GM13977 (cell line): ENCODE measurements at regions not wholly inside any gene's neighbourhood (a gene's known extent, or its start where the extent isn't known, plus 50 kb on each side); places are given as distances from the start of the nearest gene placed in this dataset.

ENCODE experiments used
- DNase-seq: peaks from one replicate; pipeline ENCODE4 v3.0.0; 2012; ENCODE audit warnings: low spot score
- in situ Hi-C: fragments of 300-500 bp; cut with MboI; formaldehyde crosslinking; loops from one replicate; pipeline ENCODE4 v1.12.0; 2022; ENCODE audit warnings: low sequenced_read_pairs, low pct_unique_long_range_greater_than_20kb, mixed read lengths, inconsistent platforms; ENCODE audit not compliant: unreplicated experiment
- TF ChIP-seq, protein P1 (sequence below): IDR thresholded peaks from 2 replicates; pipeline ENCODE4 v1.5.1; 2012; ENCODE audit warnings: mild to moderate bottlenecking, control low read depth; ENCODE audit not compliant: insufficient read depth; ENCODE audit errors: extremely low read depth, missing control alignments

DNA sequence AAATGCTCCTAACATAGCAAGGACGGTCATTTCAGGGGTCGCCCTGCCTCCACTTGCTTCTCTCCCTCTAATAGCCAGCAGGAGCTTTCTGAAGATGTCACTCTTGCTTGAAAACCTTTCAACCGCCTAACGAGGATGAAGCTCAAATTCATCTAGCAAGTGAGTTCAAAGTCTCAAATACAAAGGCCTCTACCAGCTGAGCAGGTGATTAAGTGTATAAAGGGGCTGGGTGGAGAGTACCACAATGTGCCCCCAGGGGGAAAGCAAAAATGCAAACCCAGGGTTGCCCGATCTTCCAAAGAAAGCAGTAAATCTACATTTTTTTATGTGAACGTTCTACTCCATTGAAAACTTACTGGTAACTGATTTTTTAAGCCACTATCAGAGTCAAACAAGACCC, 50.4 kb upstream of the GRIP2 start:
- no peak for DNase-seq
- in situ Hi-C loops, result no loop called here
- TF ChIP-seq, protein P1, sequence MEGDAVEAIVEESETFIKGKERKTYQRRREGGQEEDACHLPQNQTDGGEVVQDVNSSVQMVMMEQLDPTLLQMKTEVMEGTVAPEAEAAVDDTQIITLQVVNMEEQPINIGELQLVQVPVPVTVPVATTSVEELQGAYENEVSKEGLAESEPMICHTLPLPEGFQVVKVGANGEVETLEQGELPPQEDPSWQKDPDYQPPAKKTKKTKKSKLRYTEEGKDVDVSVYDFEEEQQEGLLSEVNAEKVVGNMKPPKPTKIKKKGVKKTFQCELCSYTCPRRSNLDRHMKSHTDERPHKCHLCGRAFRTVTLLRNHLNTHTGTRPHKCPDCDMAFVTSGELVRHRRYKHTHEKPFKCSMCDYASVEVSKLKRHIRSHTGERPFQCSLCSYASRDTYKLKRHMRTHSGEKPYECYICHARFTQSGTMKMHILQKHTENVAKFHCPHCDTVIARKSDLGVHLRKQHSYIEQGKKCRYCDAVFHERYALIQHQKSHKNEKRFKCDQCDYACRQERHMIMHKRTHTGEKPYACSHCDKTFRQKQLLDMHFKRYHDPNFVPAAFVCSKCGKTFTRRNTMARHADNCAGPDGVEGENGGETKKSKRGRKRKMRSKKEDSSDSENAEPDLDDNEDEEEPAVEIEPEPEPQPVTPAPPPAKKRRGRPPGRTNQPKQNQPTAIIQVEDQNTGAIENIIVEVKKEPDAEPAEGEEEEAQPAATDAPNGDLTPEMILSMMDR, result no peak

DNA sequence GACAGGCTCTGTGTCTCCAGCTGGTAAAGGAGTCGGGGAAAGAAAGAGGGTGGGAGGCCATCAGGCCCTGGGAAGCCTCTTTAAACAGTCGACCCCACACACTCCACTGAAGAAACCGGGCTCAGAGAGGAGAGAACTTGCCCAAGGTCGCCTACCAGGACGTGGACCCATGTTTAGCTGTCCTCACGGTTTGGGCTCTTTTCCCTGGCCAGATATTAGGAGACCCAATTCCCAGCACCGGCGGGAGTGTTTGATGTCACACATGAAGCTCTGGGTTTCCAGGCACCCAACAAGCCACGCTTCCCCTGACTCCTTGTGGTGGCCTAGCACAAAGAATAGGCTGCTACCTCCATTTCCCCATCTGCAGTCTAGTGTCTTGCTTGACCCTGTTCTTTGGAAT, 52.2 kb upstream of the GRIP2 start:
- in situ Hi-C loops, result no loop called here
- TF ChIP-seq, protein P1, result no peak
- no peak for DNase-seq

DNA sequence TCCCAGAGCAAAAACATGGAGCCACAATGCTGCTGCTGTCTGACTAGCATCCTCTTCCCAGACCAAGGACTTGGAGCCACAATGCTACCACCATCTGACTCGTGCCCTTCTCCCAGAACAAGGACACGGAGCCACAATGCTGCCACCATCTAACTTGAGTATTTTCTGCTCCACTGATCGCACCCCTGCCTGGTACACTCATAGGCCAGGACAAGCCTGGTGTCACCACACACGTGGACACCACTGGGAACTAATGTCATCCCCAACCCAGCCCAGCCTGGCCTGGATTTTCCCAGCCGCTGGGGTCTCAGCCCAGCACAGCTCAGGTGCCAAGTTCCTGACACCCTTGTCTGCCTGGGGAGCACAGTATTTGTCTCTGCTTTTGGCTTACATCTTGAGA, 52.7 kb upstream of the GRIP2 start:
- DNase-seq, result no peak
- TF ChIP-seq, protein P1, result no peak
- in situ Hi-C loops, result no loop called here

DNA sequence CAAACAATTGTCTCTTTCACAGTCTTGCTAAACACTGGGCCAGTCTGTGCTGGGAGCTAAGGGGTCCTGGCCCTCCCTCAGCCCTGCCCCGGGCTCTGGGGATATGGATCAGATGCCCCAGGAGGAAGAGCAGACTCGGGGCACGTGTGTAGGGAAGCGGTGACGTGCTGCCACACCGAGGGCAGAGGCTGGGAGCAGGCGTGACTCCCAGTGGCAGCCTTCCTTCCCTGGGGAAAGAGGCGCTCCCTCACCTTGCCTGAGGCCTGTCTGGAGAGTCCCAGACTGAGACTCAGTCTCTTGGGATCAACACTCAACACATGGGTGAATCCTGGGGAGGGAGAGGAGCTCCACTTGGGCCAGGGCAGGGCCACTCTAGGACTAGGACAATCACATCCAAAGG, 54.1 kb upstream of the GRIP2 start:
- in situ Hi-C loops, result no loop called here
- no peak for DNase-seq
- TF ChIP-seq, protein P1, result no peak

DNA sequence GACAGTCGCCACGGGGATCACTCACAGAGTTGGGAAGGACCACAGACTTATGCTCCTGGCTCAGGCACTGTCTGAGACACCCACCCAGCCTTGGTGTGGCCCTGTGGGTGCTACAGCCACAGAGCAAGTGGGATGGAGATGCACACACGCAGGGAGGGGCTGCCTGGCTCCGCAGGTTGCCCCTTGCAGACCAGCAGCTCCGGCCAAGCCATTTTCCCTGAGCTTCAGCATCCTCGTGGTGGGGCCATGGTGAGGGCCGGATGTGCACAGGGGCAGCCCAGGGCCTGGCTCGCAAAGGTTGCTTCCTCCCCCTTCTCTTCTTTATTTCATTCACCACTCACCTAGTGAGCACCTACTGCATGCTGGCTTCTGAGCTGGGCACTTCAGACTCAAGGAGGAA, 55.4 kb upstream of the GRIP2 start:
- in situ Hi-C loops, result no loop called here
- TF ChIP-seq, protein P1, result no peak
- no peak for DNase-seq

DNA sequence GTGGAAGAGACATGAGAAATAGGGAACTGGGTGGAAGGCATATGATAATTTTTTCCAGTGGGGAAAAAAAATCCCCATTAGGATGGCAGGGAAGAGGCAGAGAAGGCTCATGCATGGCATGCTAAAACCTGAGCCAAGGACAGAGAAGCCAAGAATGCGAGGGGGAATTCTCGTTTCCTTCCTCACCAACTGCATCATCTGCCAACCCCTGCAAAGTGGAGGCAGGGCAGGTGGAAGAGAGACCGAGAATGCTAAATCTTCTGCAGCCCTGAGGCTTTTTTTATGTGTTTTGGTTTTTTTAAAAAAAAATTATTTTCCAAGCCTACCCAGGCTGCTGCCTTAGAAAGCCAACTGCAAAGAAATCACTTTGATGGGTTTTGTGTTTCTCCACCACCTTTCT, 54.3 kb upstream of the CCDC174 start:
- TF ChIP-seq, protein P1, result no peak
- in situ Hi-C loops, result no loop called here
- DNase-seq, result no peak

DNA sequence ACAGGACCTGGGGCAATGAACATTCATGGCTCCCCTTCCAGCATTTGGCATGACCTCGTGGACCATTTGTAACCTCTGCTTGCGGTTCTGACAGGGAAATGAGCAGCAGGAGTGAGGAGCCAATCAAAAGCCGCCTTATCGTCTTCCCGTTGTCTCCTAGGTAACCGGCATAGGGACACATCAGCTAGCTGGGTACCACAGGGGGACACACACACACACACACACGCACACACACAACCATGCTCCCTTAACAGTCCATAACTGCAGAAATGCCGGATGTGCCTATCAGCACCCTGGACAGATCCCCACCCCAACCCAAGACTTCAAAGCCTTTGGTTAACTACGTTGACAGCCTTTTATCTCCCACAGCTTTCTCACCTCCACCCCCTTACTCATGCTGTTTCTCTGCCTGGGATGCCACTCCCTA, 53.4 kb upstream of the CCDC174 start:
- peak; percentile 72 for DNase-seq
- TF ChIP-seq, protein P1, result no peak

More for the DNA sequence above, 53.4 kb upstream of the CCDC174 start:
- in situ Hi-C loops, result no loop called here
